Endothelial cell of umbilical vein (primary cell): ENCODE measurements at regions not wholly inside any gene's neighbourhood (a gene's known extent, or its start where the extent isn't known, plus 50 kb on each side); places are given as distances from the start of the nearest gene placed in this dataset.

Experiments
- EZH2 ChIP-seq: IDR thresholded peaks from 2 replicates; pipeline ENCODE4 v1.6.1; 2012; ENCODE audit warnings: borderline replicate concordance, low read depth, mild to moderate bottlenecking, moderate library complexity, low read length, inconsistent platforms; ENCODE audit not compliant: severe bottlenecking
- FOS ChIP-seq: IDR thresholded peaks from 2 replicates; pipeline ENCODE4 v1.6.1; 2011; ENCODE audit warnings: mild to moderate bottlenecking, low read length, moderate library complexity, borderline replicate concordance; ENCODE audit not compliant: insufficient read depth
- JUN ChIP-seq: IDR thresholded peaks from 2 replicates; pipeline ENCODE4 v1.6.1; 2011; ENCODE audit warnings: borderline replicate concordance, low read depth; ENCODE audit not compliant: insufficient read length, insufficient read depth
- MYC ChIP-seq: IDR thresholded peaks from one replicate; pipeline ENCODE4 v1.6.1; 2011; ENCODE audit warnings: mild to moderate bottlenecking, low read depth, low read length
- POLR2A ChIP-seq: IDR thresholded peaks from 2 replicates; pipeline ENCODE4 v1.6.1; 2012; ENCODE audit warnings: low read depth, mild to moderate bottlenecking, control low read depth, low read length
- POLR2AphosphoS5 ChIP-seq: IDR thresholded peaks from 2 replicates; pipeline ENCODE4 v1.6.1; 2012; ENCODE audit warnings: low read depth, mild to moderate bottlenecking, control low read depth, low read length, moderate library complexity; ENCODE audit not compliant: insufficient read depth
- TF ChIP-seq, protein P1 (sequence below), 2 donors: IDR thresholded peaks; 1 replicate in 1 of 2; 2 replicates in 1 of 2; pipeline ENCODE4 v1.5.1; 2011; ENCODE audit warnings: low read length in 2 of 2, mild to moderate bottlenecking in 2 of 2, moderate library complexity in 2 of 2, control low read depth in 1 of 2, inconsistent platforms in 1 of 2, low read depth in 1 of 2; ENCODE audit not compliant: insufficient read depth in 1 of 2; ENCODE audit errors: extremely low read depth in 1 of 2
- TF ChIP-seq, protein P2 (sequence below): IDR thresholded peaks from 2 replicates; pipeline ENCODE4 v1.6.1; 2011; ENCODE audit not compliant: insufficient read depth, insufficient read length

DNA sequence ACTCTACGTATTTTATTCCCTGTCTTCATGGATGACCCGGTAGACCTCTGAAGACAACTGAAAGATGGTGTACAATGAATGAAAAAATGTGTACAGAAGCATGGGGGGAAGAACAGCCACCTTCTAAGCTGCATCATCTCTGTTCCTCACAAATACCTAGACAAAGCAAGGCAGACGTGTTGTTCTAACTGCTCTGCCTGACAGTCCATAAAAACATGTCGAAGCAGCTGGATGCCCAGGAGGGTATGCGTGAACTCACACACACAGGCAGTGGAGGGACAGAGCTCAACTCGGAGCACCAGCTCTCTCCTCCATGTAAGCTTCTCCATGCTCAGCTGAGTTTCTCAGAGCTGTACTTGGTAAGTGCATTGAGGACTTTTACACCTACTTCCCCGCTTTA is 327.4 kb downstream of the CTTN start:
- TF ChIP-seq POLR2A (no peak), JUN (no peak), EZH2 (no peak), MYC (no peak), POLR2AphosphoS5 (no peak), FOS (no peak)
- TF ChIP-seq, protein P1, sequence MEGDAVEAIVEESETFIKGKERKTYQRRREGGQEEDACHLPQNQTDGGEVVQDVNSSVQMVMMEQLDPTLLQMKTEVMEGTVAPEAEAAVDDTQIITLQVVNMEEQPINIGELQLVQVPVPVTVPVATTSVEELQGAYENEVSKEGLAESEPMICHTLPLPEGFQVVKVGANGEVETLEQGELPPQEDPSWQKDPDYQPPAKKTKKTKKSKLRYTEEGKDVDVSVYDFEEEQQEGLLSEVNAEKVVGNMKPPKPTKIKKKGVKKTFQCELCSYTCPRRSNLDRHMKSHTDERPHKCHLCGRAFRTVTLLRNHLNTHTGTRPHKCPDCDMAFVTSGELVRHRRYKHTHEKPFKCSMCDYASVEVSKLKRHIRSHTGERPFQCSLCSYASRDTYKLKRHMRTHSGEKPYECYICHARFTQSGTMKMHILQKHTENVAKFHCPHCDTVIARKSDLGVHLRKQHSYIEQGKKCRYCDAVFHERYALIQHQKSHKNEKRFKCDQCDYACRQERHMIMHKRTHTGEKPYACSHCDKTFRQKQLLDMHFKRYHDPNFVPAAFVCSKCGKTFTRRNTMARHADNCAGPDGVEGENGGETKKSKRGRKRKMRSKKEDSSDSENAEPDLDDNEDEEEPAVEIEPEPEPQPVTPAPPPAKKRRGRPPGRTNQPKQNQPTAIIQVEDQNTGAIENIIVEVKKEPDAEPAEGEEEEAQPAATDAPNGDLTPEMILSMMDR (IDR thresholded peaks at IDR 0.05; ENCODE audit: extremely low read depth in 1 of 2, insufficient read depth in 1 of 2, low read depth in 1 of 2, low read length in 2 of 2) = no peak
- TF ChIP-seq, protein P2, sequence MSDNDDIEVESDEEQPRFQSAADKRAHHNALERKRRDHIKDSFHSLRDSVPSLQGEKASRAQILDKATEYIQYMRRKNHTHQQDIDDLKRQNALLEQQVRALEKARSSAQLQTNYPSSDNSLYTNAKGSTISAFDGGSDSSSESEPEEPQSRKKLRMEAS = no peak
